Trophoblast cell (in vitro differentiated cells and primary cell): ENCODE measurements at regions not wholly inside any gene's neighbourhood (a gene's known extent, or its start where the extent isn't known, plus 50 kb on each side); places are given as distances from the start of the nearest gene placed in this dataset.

Source experiments
- DNase-seq, 2 donors: peaks; one replicate each; pipeline ENCODE4 v3.0.0-alpha.2; 2016
- H2AFZ ChIP-seq: 2 replicates; pipeline ENCODE4 v1.6.1; 2013; ENCODE audit warnings: low read length, moderate library complexity, mild to moderate bottlenecking; ENCODE audit not compliant: insufficient read depth, poor library complexity
- H2AK5ac ChIP-seq: 2 replicates; pipeline ENCODE4 v1.6.1; 2013; ENCODE audit warnings: mild to moderate bottlenecking, low read length
- H2BK120ac ChIP-seq: 2 replicates; pipeline ENCODE4 v1.6.1; 2013; ENCODE audit warnings: low read length, mild to moderate bottlenecking, moderate library complexity; ENCODE audit not compliant: insufficient read depth, poor library complexity
- H2BK12ac ChIP-seq: 2 replicates; pipeline ENCODE4 v1.6.1; 2013; ENCODE audit warnings: mild to moderate bottlenecking, low read length, moderate library complexity
- H2BK5ac ChIP-seq: 2 replicates; pipeline ENCODE4 v1.6.1; 2013; ENCODE audit warnings: low read length, low read depth, moderate library complexity, mild to moderate bottlenecking; ENCODE audit not compliant: poor library complexity
- H3K14ac ChIP-seq: 2 replicates; pipeline ENCODE4 v1.6.1; 2013; ENCODE audit warnings: mild to moderate bottlenecking, low read length
- H3K18ac ChIP-seq: 2 replicates; pipeline ENCODE4 v1.6.1; 2013; ENCODE audit warnings: mild to moderate bottlenecking, low read length
- H3K23ac ChIP-seq: 2 replicates; pipeline ENCODE4 v1.6.1; 2013; ENCODE audit warnings: low read length
- H3K27ac ChIP-seq: 2 replicates; pipeline ENCODE4 v1.5.1; 2013; ENCODE audit warnings: low read depth, mild to moderate bottlenecking, inconsistent platforms, low read length, moderate library complexity
- H3K27me3 ChIP-seq: 2 replicates; pipeline ENCODE4 v1.6.1; 2013; ENCODE audit warnings: inconsistent platforms, mild to moderate bottlenecking, low read length, moderate library complexity; ENCODE audit not compliant: insufficient read depth
- H3K36me3 ChIP-seq, 2 experiments: 1 replicate in 1 of 2; 2 replicates in 1 of 2; pipeline ENCODE4 v1.6.1; 2013; ENCODE audit warnings: low read length in 2 of 2, mild to moderate bottlenecking in 2 of 2, moderate library complexity in 1 of 2; ENCODE audit not compliant: insufficient read depth in 2 of 2, control insufficient read depth in 1 of 2
- H3K4ac ChIP-seq: 2 replicates; pipeline ENCODE4 v1.6.1; 2013; ENCODE audit warnings: low read depth, mild to moderate bottlenecking, low read length, moderate library complexity
- H3K4me1 ChIP-seq, 2 experiments: 1 replicate in 1 of 2; 2 replicates in 1 of 2; pipeline ENCODE4 v1.6.1; 2013; ENCODE audit warnings: low read length in 2 of 2, mild to moderate bottlenecking in 2 of 2, moderate library complexity in 1 of 2; ENCODE audit not compliant: insufficient read depth in 2 of 2, control insufficient read depth in 1 of 2
- H3K4me2 ChIP-seq: 2 replicates; pipeline ENCODE4 v1.6.1; 2013; ENCODE audit warnings: inconsistent platforms, mild to moderate bottlenecking, low read length, moderate library complexity
- H3K4me3 ChIP-seq: 2 replicates; pipeline ENCODE4 v1.5.1; 2013; ENCODE audit warnings: mild to moderate bottlenecking, low read depth, low read length, inconsistent platforms
- H3K79me1 ChIP-seq: one replicate; pipeline ENCODE4 v1.6.1; 2013; ENCODE audit warnings: low read length
- H3K79me2 ChIP-seq: 2 replicates; pipeline ENCODE4 v1.6.1; 2013; ENCODE audit warnings: low read length, mild to moderate bottlenecking; ENCODE audit not compliant: control insufficient read depth, insufficient read depth, poor library complexity
- H3K9ac ChIP-seq: 2 replicates; pipeline ENCODE4 v1.6.1; 2013; ENCODE audit warnings: mild to moderate bottlenecking, low read length
- H3K9me3 ChIP-seq: 2 replicates; pipeline ENCODE4 v1.6.1; 2013; ENCODE audit warnings: low read depth, mild to moderate bottlenecking, control low read depth, inconsistent platforms, low read length; ENCODE audit not compliant: insufficient read depth
- H4K12ac ChIP-seq: 2 replicates; pipeline ENCODE4 v1.6.1; 2013; ENCODE audit warnings: low read depth, mild to moderate bottlenecking, low read length, moderate library complexity
- H4K8ac ChIP-seq: 2 replicates; pipeline ENCODE4 v1.6.1; 2013; ENCODE audit warnings: low read depth, mild to moderate bottlenecking, low read length, moderate library complexity
- H4K91ac ChIP-seq: one replicate; pipeline ENCODE4 v1.6.1; 2013; ENCODE audit warnings: low read depth, mild to moderate bottlenecking, low read length, moderate library complexity
- WGBS: extraction: QIAGEN DNeasy Blood & Tissue Kit; methylation state at CpG from one replicate; pipeline ENCODE4 v1.1.7; 2013; ENCODE audit warnings: missing lambda C conversion rate; ENCODE audit not compliant: insufficient read length, insufficient coverage; ENCODE audit errors: extremely low coverage; 5-methylcytosine and 5-hydroxymethylcytosine counted together

- Histone ChIP-seq H3K4me2 (no peak overlapping the region), H3K27ac (no peak overlapping the region), H2AFZ (no peak overlapping the region), H3K4me3 (no peak overlapping the region), H3K79me1 (no peaks in the 10 kb centered on the region), H2AK5ac (no peak overlapping the region), H3K4me1 (no peaks in the 10 kb centered on the region), H3K27me3 (no peaks in the 10 kb centered on the region), H3K18ac (no peak overlapping the region), H3K23ac (no peak overlapping the region), H2BK12ac (no peak overlapping the region), H2BK120ac (no peak overlapping the region), H3K9me3 (no peaks in the 10 kb centered on the region), H3K14ac (no peak overlapping the region), H4K12ac (no peak overlapping the region), H4K8ac (no peak overlapping the region), H2BK5ac (no peak overlapping the region), H3K9ac (no peak overlapping the region), H3K36me3 (no peaks in the 10 kb centered on the region), H4K91ac (no peak overlapping the region), H3K79me2 (no peaks in the 10 kb centered on the region), H3K4ac (no peak overlapping the region)
- no peak for DNase-seq
- WGBS: no CpG with 5 or more reads among the region's 4 CpGs
Observed at GRCh38 chr4:138859254-138859653, 156.3 kb upstream of the NOCT start.

GRCh38 chr4:138858419-138858818 is 157.2 kb upstream of the NOCT start:
- H2AFZ ChIP-seq: no peak overlapping the region
- no peak overlapping the region for H2BK120ac ChIP-seq
- no peak overlapping the region for H3K14ac ChIP-seq
- no peak overlapping the region for H3K23ac ChIP-seq
- H3K4me2 ChIP-seq: no peak overlapping the region
- no peaks in the 10 kb centered on the region for H3K79me1 ChIP-seq
- no peaks in the 10 kb centered on the region for H3K9me3 ChIP-seq
- no peak overlapping the region for H2BK12ac ChIP-seq
- no peak overlapping the region for H3K9ac ChIP-seq
- no peaks in the 10 kb centered on the region for H3K27me3 ChIP-seq
- H4K91ac ChIP-seq: no peak overlapping the region
- H2BK5ac ChIP-seq: no peak overlapping the region
- no peak overlapping the region for H4K12ac ChIP-seq
- no peak overlapping the region for H3K18ac ChIP-seq
- no peak overlapping the region for H3K4ac ChIP-seq
- no peak overlapping the region for H3K4me3 ChIP-seq
- no peaks in the 10 kb centered on the region for H3K79me2 ChIP-seq
- no peak overlapping the region for H3K27ac ChIP-seq
- no peak overlapping the region for H2AK5ac ChIP-seq
- H3K36me3 ChIP-seq: no peaks in the 10 kb centered on the region
- no peak for DNase-seq
- no peak overlapping the region for H4K8ac ChIP-seq
- H3K4me1 ChIP-seq: no peaks in the 10 kb centered on the region

GRCh38 chr4:138857416-138857815 is 158.2 kb upstream of the NOCT start:
- no peak overlapping the region for H3K18ac ChIP-seq
- H3K23ac ChIP-seq: no peak overlapping the region
- no peak overlapping the region for H3K9ac ChIP-seq
- H3K4me3 ChIP-seq: no peak overlapping the region
- H4K8ac ChIP-seq: no peak overlapping the region
- H3K9me3 ChIP-seq: no peaks in the 10 kb centered on the region
- H4K91ac ChIP-seq: no peak overlapping the region
- no peaks in the 10 kb centered on the region for H3K79me1 ChIP-seq
- H3K14ac ChIP-seq: no peak overlapping the region
- WGBS: no CpG with 5 or more reads among the region's 2 CpGs
- H3K4me1 ChIP-seq: no peaks in the 10 kb centered on the region
- no peak overlapping the region for H3K4me2 ChIP-seq
- no peaks in the 10 kb centered on the region for H3K27me3 ChIP-seq
- DNase-seq: no peak
- no peak overlapping the region for H4K12ac ChIP-seq
- H2AFZ ChIP-seq: no peak overlapping the region
- H3K36me3 ChIP-seq: no peaks in the 10 kb centered on the region
- H2BK120ac ChIP-seq: no peak overlapping the region
- H2BK5ac ChIP-seq: no peak overlapping the region
- no peak overlapping the region for H2BK12ac ChIP-seq
- no peak overlapping the region for H3K27ac ChIP-seq
- no peak overlapping the region for H2AK5ac ChIP-seq
- no peak overlapping the region for H3K4ac ChIP-seq
- H3K79me2 ChIP-seq: no peaks in the 10 kb centered on the region

GRCh38 chr4:138852681-138853080 is 162.9 kb upstream of the NOCT start:
- Histone ChIP-seq H3K4me2 (no peak overlapping the region), H3K79me2 (no peaks in the 10 kb centered on the region), H3K36me3 (no peaks in the 10 kb centered on the region), H3K27me3 (no peaks in the 10 kb centered on the region), H3K14ac (no peak overlapping the region), H2BK5ac (no peak overlapping the region), H2BK12ac (no peak overlapping the region), H3K4me1 (no peaks in the 10 kb centered on the region), H4K12ac (no peak overlapping the region), H3K4me3 (no peak overlapping the region), H3K9me3 (no peaks in the 10 kb centered on the region), H3K9ac (no peak overlapping the region), H3K4ac (no peak overlapping the region), H3K18ac (no peak overlapping the region), H3K79me1 (no peaks in the 10 kb centered on the region), H2AFZ (no peak overlapping the region), H2BK120ac (no peak overlapping the region), H2AK5ac (no peak overlapping the region), H3K23ac (no peak overlapping the region), H4K91ac (no peak overlapping the region), H3K27ac (no peak overlapping the region), H4K8ac (no peak overlapping the region)
- WGBS: no CpG with 5 or more reads among the region's 2 CpGs
- no peak for DNase-seq
